ENCODE measurements at regions not wholly inside any gene's neighbourhood (a gene's known extent, or its start where the extent isn't known, plus 50 kb on each side); places are given as distances from the start of the nearest gene placed in this dataset.
A peak's percentile ranks its signal among the peaks of the same experiment; 100 is the strongest.

GRCh38 chr14:36022765-36023410 lies 153.6 kb downstream of the PTCSC3 start:
- no peaks in the 10 kb centered on the region for H3K9me3 Mint-ChIP-seq
- H3K36me3 Mint-ChIP-seq (ENCODE audit: low read depth): no peaks in the 10 kb centered on the region
- H3K4me1 Mint-ChIP-seq (ENCODE audit: low read depth): peaks cover 27% of the 10 kb centered on the region
- DNase-seq (ENCODE audit: low spot score): no peak
- no peak overlapping the region for H3K4me3 Mint-ChIP-seq (ENCODE audit: low read depth)
- intact Hi-C loops (cut with micrococcal nuclease): no loop called here
- H3K27ac Mint-ChIP-seq: no peak overlapping the region
- H3K27me3 Mint-ChIP-seq (ENCODE audit: low read depth): peaks cover 6% of the 10 kb centered on the region

GRCh38 chr14:36021591-36022320 lies 154.8 kb downstream of the PTCSC3 start:
- no peak for DNase-seq (ENCODE audit: low spot score)
- intact Hi-C loops (cut with micrococcal nuclease): no loop called here
- Mint-ChIP-seq H3K27ac (no peak overlapping the region), H3K9me3 (no peaks in the 10 kb centered on the region), H3K27me3 (ENCODE audit: low read depth) (peaks cover 4% of the 10 kb centered on the region), H3K4me3 (ENCODE audit: low read depth) (no peak overlapping the region), H3K36me3 (ENCODE audit: low read depth) (no peaks in the 10 kb centered on the region), H3K4me1 (ENCODE audit: low read depth) (peaks cover 27% of the 10 kb centered on the region)

GRCh38 chr14:36021030-36021422 lies 155.5 kb downstream of the PTCSC3 start:
- no peaks in the 10 kb centered on the region for H3K9me3 Mint-ChIP-seq
- H3K4me1 Mint-ChIP-seq (ENCODE audit: low read depth): peaks cover 27% of the 10 kb centered on the region
- no peak overlapping the region for H3K4me3 Mint-ChIP-seq (ENCODE audit: low read depth)
- H3K36me3 Mint-ChIP-seq (ENCODE audit: low read depth): no peaks in the 10 kb centered on the region
- DNase-seq (ENCODE audit: low spot score): no peak
- peaks cover 4% of the 10 kb centered on the region for H3K27me3 Mint-ChIP-seq (ENCODE audit: low read depth)
- intact Hi-C loops (cut with micrococcal nuclease): no loop called here
- H3K27ac Mint-ChIP-seq: no peak overlapping the region

DNA sequence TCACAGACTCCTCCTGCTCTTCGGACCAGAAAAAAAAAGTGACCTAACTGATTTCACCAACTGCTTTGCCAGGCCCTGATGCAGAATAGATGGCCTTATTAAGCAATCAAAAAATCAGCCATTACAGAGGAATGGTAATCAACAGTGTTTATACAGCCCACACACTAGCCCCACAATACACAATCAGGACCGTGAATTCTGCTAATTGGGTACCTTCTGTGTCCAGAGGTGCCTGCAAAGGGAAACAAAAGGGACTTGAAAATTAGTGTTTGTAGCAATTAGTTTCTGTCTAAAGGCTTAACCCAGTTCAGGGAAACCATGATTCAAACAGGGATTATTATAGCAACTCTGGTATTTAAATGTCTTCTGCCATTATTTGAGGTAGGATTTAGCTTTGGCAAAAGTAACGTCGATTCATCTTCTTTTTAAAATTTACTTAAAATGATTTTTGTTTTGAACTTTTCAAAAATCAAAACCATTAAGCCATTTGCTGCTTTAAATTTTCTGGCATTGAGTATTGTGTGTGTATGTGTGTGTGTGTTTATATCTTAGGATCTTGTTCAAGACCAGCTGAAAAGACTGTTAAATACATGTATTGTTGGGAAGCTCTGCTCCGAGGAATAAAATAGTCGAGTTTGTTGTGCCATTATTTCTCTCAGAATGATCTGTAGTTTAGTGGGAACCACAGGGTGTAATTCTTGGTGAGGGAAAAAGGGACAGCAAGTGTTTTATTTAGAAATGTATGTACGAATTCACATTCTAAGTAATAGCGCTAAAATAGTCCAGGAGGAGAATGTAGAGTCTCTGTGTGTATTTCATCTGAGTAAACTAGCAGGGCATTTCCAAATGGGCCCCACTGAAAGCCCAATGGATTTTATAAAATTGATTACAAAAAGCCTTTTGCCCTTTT lies 156.1 kb downstream of the PTCSC3 start:
- peaks cover 27% of the 10 kb centered on the region for H3K4me1 Mint-ChIP-seq (ENCODE audit: low read depth)

GRCh38 chr14:36019126-36019525 lies 157.4 kb downstream of the PTCSC3 start:
- Mint-ChIP-seq H3K36me3 (ENCODE audit: low read depth) (no peaks in the 10 kb centered on the region), H3K27ac (peak overlapping the region; percentile 30), H3K4me1 (ENCODE audit: low read depth) (peaks cover 27% of the 10 kb centered on the region), H3K4me3 (ENCODE audit: low read depth) (no peak overlapping the region), H3K27me3 (ENCODE audit: low read depth) (no peaks in the 10 kb centered on the region), H3K9me3 (no peaks in the 10 kb centered on the region)
- intact Hi-C loops (cut with micrococcal nuclease): loop anchor here (1.0 kb wide), 1 partner anchor 85 kb away; no protein-coding TSS in a partner anchor
- DNase-seq (ENCODE audit: low spot score): no peak

More for the DNA sequence above, 156.1 kb downstream of the PTCSC3 start:
- Mint-ChIP-seq H3K27me3 (ENCODE audit: low read depth) (peaks cover 4% of the 10 kb centered on the region), H3K27ac (no peak overlapping the region), H3K9me3 (no peaks in the 10 kb centered on the region), H3K4me3 (ENCODE audit: low read depth) (no peak overlapping the region), H3K36me3 (ENCODE audit: low read depth) (no peaks in the 10 kb centered on the region)
- DNase-seq (ENCODE audit: low spot score): no peak
- intact Hi-C loops (cut with micrococcal nuclease): no loop called here

GRCh38 chr14:36014236-36014635 lies 162.3 kb downstream of the PTCSC3 start:
- no peak for DNase-seq (ENCODE audit: low spot score)
- peaks cover 7% of the 10 kb centered on the region for H3K27me3 Mint-ChIP-seq (ENCODE audit: low read depth)
- H3K9me3 Mint-ChIP-seq: no peaks in the 10 kb centered on the region
- intact Hi-C loops (cut with micrococcal nuclease): no loop called here
- H3K4me1 Mint-ChIP-seq (ENCODE audit: low read depth): peaks cover 3% of the 10 kb centered on the region
- no peak overlapping the region for H3K27ac Mint-ChIP-seq
- H3K4me3 Mint-ChIP-seq (ENCODE audit: low read depth): no peak overlapping the region
- no peaks in the 10 kb centered on the region for H3K36me3 Mint-ChIP-seq (ENCODE audit: low read depth)

GRCh38 chr14:36013483-36013882 lies 163.0 kb downstream of the PTCSC3 start:
- DNase-seq (ENCODE audit: low spot score): no peak
- H3K27ac Mint-ChIP-seq: no peak overlapping the region
- no peaks in the 10 kb centered on the region for H3K4me1 Mint-ChIP-seq (ENCODE audit: low read depth)
- intact Hi-C loops (cut with micrococcal nuclease): no loop called here
- H3K9me3 Mint-ChIP-seq: no peaks in the 10 kb centered on the region
- H3K4me3 Mint-ChIP-seq (ENCODE audit: low read depth): no peak overlapping the region
- no peaks in the 10 kb centered on the region for H3K36me3 Mint-ChIP-seq (ENCODE audit: low read depth)
- H3K27me3 Mint-ChIP-seq (ENCODE audit: low read depth): peaks cover 11% of the 10 kb centered on the region

GRCh38 chr14:36012621-36013020 lies 163.9 kb downstream of the PTCSC3 start:
- no peaks in the 10 kb centered on the region for H3K9me3 Mint-ChIP-seq
- intact Hi-C loops (cut with micrococcal nuclease): no loop called here
- peaks cover 11% of the 10 kb centered on the region for H3K27me3 Mint-ChIP-seq (ENCODE audit: low read depth)
- no peaks in the 10 kb centered on the region for H3K4me1 Mint-ChIP-seq (ENCODE audit: low read depth)
- no peak for DNase-seq (ENCODE audit: low spot score)
- H3K36me3 Mint-ChIP-seq (ENCODE audit: low read depth): no peaks in the 10 kb centered on the region
- no peak overlapping the region for H3K4me3 Mint-ChIP-seq (ENCODE audit: low read depth)
- H3K27ac Mint-ChIP-seq: no peak overlapping the region

DNA sequence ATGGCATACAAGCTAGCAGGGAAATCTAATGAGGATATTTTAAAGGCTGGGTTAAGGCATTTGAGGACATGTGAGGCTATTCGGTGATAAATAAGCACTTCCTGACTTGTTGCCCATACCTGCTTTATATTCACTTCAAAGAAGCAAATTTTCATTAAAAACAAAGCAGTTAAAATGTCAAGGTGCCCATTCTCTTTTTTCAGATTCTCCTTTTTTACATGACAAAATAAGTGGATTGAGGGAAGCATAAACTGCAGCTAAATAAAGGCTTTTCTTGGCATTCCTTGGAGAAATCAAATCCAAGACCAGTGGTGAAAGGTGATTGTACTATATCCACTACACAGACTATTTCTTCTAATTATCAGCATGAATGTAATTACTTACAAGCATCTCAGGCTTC lies 166.9 kb downstream of the PTCSC3 start:
- intact Hi-C loops (cut with micrococcal nuclease): no loop called here
- Mint-ChIP-seq H3K27me3 (ENCODE audit: low read depth) (peaks cover 11% of the 10 kb centered on the region), H3K4me3 (ENCODE audit: low read depth) (no peak overlapping the region), H3K4me1 (ENCODE audit: low read depth) (peaks cover 4% of the 10 kb centered on the region), H3K9me3 (no peaks in the 10 kb centered on the region), H3K27ac (no peak overlapping the region), H3K36me3 (ENCODE audit: low read depth) (no peaks in the 10 kb centered on the region)
- no peak for DNase-seq (ENCODE audit: low spot score)

DNA sequence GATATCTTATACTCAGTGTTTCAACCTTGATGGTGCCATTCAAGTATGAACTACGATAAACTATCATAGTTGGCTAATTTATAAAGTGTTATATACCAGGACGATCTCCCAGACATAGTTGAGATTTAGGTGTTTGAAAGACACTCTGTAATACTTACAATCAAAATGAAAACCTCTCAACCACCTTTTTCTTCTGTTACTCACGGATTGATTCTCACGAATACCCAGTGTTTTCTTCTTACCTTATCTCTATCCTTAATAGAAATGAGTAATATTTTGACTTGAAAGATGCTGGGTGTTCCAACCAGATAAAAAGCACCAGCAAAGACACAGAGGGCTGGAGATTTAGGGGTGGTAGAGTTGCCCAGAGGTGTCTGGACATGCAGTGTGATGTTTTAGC lies 169.9 kb downstream of the PTCSC3 start:
- H3K36me3 Mint-ChIP-seq (ENCODE audit: low read depth): no peaks in the 10 kb centered on the region
- peaks cover 4% of the 10 kb centered on the region for H3K4me1 Mint-ChIP-seq (ENCODE audit: low read depth)
- intact Hi-C loops (cut with micrococcal nuclease): no loop called here
- no peak overlapping the region for H3K27ac Mint-ChIP-seq
- peaks cover 9% of the 10 kb centered on the region for H3K27me3 Mint-ChIP-seq (ENCODE audit: low read depth)
- H3K4me3 Mint-ChIP-seq (ENCODE audit: low read depth): no peak overlapping the region
- H3K9me3 Mint-ChIP-seq: no peaks in the 10 kb centered on the region
- no peak for DNase-seq (ENCODE audit: low spot score)

DNA sequence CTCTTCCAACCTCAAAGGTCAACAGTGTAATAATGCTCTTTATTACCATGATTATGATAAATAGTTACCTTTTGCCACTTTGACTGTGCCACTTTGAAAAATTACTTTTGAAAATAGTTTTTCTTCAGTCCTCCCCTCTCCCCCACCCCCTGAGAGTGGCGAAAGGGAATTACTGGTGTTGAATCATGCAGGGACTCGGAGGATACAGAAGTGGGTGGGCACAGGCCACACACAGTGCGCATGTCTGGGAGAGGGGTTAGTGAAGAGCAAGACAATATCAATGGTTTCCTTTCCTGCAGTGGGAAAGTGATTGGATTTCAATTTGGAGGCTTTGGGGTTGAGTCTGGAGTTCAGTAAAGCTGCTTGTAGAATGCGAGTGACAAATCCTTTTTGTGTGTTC lies 170.9 kb downstream of the PTCSC3 start:
- Mint-ChIP-seq H3K27me3 (ENCODE audit: low read depth) (peaks cover 9% of the 10 kb centered on the region), H3K36me3 (ENCODE audit: low read depth) (no peaks in the 10 kb centered on the region), H3K4me1 (ENCODE audit: low read depth) (peaks cover 4% of the 10 kb centered on the region), H3K27ac (no peak overlapping the region), H3K4me3 (ENCODE audit: low read depth) (no peak overlapping the region), H3K9me3 (no peaks in the 10 kb centered on the region)
- intact Hi-C loops (cut with micrococcal nuclease): no loop called here
- no peak for DNase-seq (ENCODE audit: low spot score)

DNA sequence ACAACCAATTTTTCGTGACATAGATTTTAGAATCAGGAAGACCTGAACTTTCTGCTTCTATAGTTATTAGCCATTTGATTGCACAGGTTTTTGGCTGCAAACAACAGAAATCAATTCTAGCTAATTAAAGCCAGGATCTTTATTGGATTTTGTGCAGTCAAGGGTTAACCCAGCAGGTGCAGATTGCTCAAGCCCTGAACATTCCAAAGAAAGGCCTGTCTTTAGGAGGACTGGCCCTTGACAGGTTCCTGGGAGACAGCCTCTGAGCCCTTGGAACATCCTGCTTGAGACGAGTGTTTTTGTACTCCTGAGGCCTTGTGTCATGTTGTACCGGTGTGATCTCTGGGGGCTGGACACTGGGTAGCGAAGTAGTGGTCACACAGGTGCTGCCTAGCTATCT lies 174.6 kb downstream of the PTCSC3 start:
- Mint-ChIP-seq H3K9me3 (no peaks in the 10 kb centered on the region), H3K36me3 (ENCODE audit: low read depth) (no peaks in the 10 kb centered on the region), H3K4me1 (ENCODE audit: low read depth) (peaks cover 2% of the 10 kb centered on the region), H3K27me3 (ENCODE audit: low read depth) (peaks cover 14% of the 10 kb centered on the region), H3K4me3 (ENCODE audit: low read depth) (no peak overlapping the region), H3K27ac (no peak overlapping the region)
- intact Hi-C loops (cut with micrococcal nuclease): no loop called here
- DNase-seq (ENCODE audit: low spot score): no peak

GRCh38 chr14:35999294-35999693 lies 173.2 kb downstream of the BRMS1L start:
- DNase-seq (ENCODE audit: low spot score): no peak
- intact Hi-C loops (cut with micrococcal nuclease): no loop called here
- no peak overlapping the region for H3K27ac Mint-ChIP-seq
- H3K36me3 Mint-ChIP-seq (ENCODE audit: low read depth): no peaks in the 10 kb centered on the region
- no peaks in the 10 kb centered on the region for H3K9me3 Mint-ChIP-seq
- no peaks in the 10 kb centered on the region for H3K4me1 Mint-ChIP-seq (ENCODE audit: low read depth)
- peaks cover 16% of the 10 kb centered on the region for H3K27me3 Mint-ChIP-seq (ENCODE audit: low read depth)
- no peak overlapping the region for H3K4me3 Mint-ChIP-seq (ENCODE audit: low read depth)
